HL-60 (cell line): ENCODE measurements at regions not wholly inside any gene's neighbourhood (a gene's known extent, or its start where the extent isn't known, plus 50 kb on each side); places are given as distances from the start of the nearest gene placed in this dataset.

ENCODE experiments used
- POLR2AphosphoS5 ChIP-seq: IDR thresholded peaks from 2 replicates; pipeline ENCODE4 v1.6.1; 2012; ENCODE audit warnings: low read depth
- TF ChIP-seq, protein P1 (sequence below): IDR thresholded peaks from one replicate; pipeline ENCODE4 v1.5.1; 2011; ENCODE audit warnings: low read length, control low read depth, inconsistent platforms; ENCODE audit not compliant: insufficient read depth
- TF ChIP-seq, protein P2 (sequence below): IDR thresholded peaks from 2 replicates; pipeline ENCODE4 v1.6.1; 2012; ENCODE audit warnings: low read depth; ENCODE audit not compliant: insufficient replicate concordance

DNA sequence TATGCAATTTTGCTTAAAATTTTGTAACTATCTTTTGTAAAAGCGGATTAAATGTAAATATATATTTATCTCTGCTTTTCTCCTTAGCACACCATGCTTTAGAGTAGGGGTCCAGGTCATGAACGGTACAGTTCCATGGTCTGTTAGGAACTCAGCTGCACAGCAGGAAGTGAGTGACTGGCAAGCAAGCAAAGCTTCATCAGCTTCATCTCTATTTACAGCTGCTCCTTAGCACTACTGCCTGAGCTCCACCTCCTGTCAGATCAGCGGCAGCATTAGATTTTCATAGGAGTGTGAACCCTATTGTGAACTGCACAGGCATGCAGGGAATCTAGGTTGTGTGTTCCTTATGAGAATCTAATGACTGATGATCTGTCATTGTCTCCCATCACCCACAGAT, 959.0 kb upstream of the SLC39A10 start:
- TF ChIP-seq, protein P1, sequence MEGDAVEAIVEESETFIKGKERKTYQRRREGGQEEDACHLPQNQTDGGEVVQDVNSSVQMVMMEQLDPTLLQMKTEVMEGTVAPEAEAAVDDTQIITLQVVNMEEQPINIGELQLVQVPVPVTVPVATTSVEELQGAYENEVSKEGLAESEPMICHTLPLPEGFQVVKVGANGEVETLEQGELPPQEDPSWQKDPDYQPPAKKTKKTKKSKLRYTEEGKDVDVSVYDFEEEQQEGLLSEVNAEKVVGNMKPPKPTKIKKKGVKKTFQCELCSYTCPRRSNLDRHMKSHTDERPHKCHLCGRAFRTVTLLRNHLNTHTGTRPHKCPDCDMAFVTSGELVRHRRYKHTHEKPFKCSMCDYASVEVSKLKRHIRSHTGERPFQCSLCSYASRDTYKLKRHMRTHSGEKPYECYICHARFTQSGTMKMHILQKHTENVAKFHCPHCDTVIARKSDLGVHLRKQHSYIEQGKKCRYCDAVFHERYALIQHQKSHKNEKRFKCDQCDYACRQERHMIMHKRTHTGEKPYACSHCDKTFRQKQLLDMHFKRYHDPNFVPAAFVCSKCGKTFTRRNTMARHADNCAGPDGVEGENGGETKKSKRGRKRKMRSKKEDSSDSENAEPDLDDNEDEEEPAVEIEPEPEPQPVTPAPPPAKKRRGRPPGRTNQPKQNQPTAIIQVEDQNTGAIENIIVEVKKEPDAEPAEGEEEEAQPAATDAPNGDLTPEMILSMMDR: no peak
- no peak for TF ChIP-seq POLR2AphosphoS5
- TF ChIP-seq, protein P2, sequence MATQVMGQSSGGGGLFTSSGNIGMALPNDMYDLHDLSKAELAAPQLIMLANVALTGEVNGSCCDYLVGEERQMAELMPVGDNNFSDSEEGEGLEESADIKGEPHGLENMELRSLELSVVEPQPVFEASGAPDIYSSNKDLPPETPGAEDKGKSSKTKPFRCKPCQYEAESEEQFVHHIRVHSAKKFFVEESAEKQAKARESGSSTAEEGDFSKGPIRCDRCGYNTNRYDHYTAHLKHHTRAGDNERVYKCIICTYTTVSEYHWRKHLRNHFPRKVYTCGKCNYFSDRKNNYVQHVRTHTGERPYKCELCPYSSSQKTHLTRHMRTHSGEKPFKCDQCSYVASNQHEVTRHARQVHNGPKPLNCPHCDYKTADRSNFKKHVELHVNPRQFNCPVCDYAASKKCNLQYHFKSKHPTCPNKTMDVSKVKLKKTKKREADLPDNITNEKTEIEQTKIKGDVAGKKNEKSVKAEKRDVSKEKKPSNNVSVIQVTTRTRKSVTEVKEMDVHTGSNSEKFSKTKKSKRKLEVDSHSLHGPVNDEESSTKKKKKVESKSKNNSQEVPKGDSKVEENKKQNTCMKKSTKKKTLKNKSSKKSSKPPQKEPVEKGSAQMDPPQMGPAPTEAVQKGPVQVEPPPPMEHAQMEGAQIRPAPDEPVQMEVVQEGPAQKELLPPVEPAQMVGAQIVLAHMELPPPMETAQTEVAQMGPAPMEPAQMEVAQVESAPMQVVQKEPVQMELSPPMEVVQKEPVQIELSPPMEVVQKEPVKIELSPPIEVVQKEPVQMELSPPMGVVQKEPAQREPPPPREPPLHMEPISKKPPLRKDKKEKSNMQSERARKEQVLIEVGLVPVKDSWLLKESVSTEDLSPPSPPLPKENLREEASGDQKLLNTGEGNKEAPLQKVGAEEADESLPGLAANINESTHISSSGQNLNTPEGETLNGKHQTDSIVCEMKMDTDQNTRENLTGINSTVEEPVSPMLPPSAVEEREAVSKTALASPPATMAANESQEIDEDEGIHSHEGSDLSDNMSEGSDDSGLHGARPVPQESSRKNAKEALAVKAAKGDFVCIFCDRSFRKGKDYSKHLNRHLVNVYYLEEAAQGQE: no peak
